ENCODE measurements at regions not wholly inside any gene's neighbourhood (a gene's known extent, or its start where the extent isn't known, plus 50 kb on each side); places are given as distances from the start of the nearest gene placed in this dataset.

DNA sequence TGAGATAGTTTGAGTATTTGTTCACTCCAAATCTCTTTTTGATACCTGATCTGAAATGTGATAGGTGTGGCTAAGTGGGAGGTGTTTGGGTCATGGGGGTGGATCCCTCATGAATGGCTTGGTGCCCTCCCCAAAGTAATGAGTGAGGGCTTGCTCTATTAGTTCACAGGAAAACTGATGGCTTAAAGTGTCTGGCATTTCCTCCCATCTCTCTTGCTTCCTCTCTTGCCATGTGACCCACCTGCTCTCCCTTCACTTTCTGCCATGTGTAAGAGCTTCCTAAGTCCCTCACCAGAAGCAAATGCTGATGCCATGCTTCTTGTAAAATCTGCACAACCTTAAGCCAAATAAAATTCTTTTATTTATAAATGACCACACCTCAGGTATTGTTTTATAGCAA is 61.1 kb downstream of the MAD2L1 start:
- TF ChIP-seq, protein P1, sequence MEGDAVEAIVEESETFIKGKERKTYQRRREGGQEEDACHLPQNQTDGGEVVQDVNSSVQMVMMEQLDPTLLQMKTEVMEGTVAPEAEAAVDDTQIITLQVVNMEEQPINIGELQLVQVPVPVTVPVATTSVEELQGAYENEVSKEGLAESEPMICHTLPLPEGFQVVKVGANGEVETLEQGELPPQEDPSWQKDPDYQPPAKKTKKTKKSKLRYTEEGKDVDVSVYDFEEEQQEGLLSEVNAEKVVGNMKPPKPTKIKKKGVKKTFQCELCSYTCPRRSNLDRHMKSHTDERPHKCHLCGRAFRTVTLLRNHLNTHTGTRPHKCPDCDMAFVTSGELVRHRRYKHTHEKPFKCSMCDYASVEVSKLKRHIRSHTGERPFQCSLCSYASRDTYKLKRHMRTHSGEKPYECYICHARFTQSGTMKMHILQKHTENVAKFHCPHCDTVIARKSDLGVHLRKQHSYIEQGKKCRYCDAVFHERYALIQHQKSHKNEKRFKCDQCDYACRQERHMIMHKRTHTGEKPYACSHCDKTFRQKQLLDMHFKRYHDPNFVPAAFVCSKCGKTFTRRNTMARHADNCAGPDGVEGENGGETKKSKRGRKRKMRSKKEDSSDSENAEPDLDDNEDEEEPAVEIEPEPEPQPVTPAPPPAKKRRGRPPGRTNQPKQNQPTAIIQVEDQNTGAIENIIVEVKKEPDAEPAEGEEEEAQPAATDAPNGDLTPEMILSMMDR (IDR thresholded peaks at IDR 0.05), result no peak
- TF ChIP-seq POLR2A (IDR thresholded peaks at IDR 0.05), result no peak
